GOT3 (cell line): ENCODE measurements at regions not wholly inside any gene's neighbourhood (a gene's known extent, or its start where the extent isn't known, plus 50 kb on each side); places are given as distances from the start of the nearest gene placed in this dataset.
"Not testable (repeated sequence)": the region's sequence is repeated elsewhere in the genome, so short reads cannot be mapped to it uniquely, and the experiment has no call there.

Source experiments
- DNase-seq: peaks from one replicate; lab custom pipeline; 2025; ENCODE audit warnings: mixed read lengths; lab: John Stamatoyannopoulos, UW

GRCh38 chr6:139754898-139755775, 380.7 kb upstream of the CITED2 start:
- DNase-seq, result no peak

GRCh38 chr6:139753198-139753861, 378.9 kb upstream of the CITED2 start:
- no peak for DNase-seq

- DNase-seq, result no peak
Observed at GRCh38 chr6:139752086-139752485, 377.6 kb upstream of the CITED2 start.

- DNase-seq, result no peak
Observed at GRCh38 chr6:139751179-139751578, 376.7 kb upstream of the CITED2 start.

- DNase-seq, result no peak
Observed at GRCh38 chr6:139748353-139749146, 374.1 kb upstream of the CITED2 start.

GRCh38 chr6:139747154-139747553, 372.7 kb upstream of the CITED2 start:
- DNase-seq, result no peak

GRCh38 chr6:139744891-139745290, 370.4 kb upstream of the CITED2 start:
- DNase-seq, result no peak

GRCh38 chr6:139743664-139744437, 369.4 kb upstream of the CITED2 start:
- no peak for DNase-seq

GRCh38 chr6:139742671-139743070, 368.2 kb upstream of the CITED2 start:
- DNase-seq, result no peak

GRCh38 chr6:139738801-139739455, 364.5 kb upstream of the CITED2 start:
- DNase-seq, result no peak

GRCh38 chr6:139736325-139736906, 362.0 kb upstream of the CITED2 start:
- DNase-seq, result no peak

GRCh38 chr6:139732451-139732850, 358.0 kb upstream of the CITED2 start:
- no peak for DNase-seq

GRCh38 chr6:139730340-139730974, 356.0 kb upstream of the CITED2 start:
- no peak for DNase-seq

GRCh38 chr6:139728876-139729427, 354.5 kb upstream of the CITED2 start:
- no peak for DNase-seq

GRCh38 chr6:139726272-139726671, 351.8 kb upstream of the CITED2 start:
- DNase-seq, result not testable (repeated sequence)

- DNase-seq, result no peak
Observed at GRCh38 chr6:139722530-139722929, 348.1 kb upstream of the CITED2 start.

- no peak for DNase-seq
Observed at GRCh38 chr6:139721954-139722353, 347.5 kb upstream of the CITED2 start.

- DNase-seq, result no peak
Observed at GRCh38 chr6:139713900-139714506, 339.6 kb upstream of the CITED2 start.

- DNase-seq, result no peak
Observed at GRCh38 chr6:139713424-139713823, 339.0 kb upstream of the CITED2 start.

GRCh38 chr6:139712830-139713229, 338.4 kb upstream of the CITED2 start:
- DNase-seq, result no peak
